HG03342 (cell line): ENCODE measurements at regions not wholly inside any gene's neighbourhood (a gene's known extent, or its start where the extent isn't known, plus 50 kb on each side); places are given as distances from the start of the nearest gene placed in this dataset.
"Not testable (repeated sequence)": the region's sequence is repeated elsewhere in the genome, so short reads cannot be mapped to it uniquely, and the experiment has no call there.

Source experiments
- ATAC-seq: cut with Tn5 transposase; IDR thresholded peaks from one replicate; pipeline ENCODE4 v1.9.1; 2021; ENCODE audit warnings: mild to moderate bottlenecking, moderate library complexity; ENCODE audit not compliant: unreplicated experiment

DNA sequence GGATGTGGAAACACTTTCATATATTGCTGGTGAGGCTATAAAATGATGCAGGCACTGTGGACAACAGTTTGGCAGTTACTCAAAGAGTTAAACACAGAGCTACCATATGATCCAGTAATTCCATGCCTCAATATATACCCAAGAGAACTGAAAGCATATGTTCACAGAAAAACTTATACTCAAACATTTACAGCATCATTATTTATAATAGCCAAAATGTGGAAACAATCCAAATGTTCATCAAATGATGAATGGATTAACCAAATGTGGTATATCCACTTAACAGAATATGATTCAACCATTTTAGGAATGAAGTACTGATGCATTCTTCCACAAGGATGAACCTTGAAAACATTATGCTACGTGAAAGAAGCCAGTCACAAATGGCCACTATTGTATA, 603.8 kb downstream of the IQCM start:
- no peak for ATAC-seq

- no peak for ATAC-seq
Observed at GRCh38 chr4:149203256-149204001, 612.2 kb downstream of the IQCM start.

GRCh38 chr4:149202117-149202516, 613.5 kb downstream of the IQCM start:
- no peak for ATAC-seq

DNA sequence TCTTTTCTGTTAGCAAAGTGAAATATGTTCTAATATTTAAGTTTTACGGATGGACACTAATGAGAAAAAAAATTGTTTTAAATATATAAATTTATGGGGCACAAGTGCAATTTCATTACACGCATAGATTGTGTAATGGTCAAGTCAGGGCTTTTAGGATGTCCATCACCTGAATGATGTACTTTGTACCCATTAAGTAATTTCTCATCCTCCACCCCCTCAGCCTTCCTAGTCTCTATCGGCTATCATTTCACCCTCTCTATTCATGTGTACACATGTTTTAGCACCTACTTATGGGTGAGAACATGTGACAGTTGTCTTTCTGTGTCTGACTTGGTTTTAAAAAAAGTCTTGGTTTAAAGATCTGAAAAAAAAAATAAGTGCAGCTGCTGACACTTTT, 616.0 kb downstream of the IQCM start:
- ATAC-seq = no peak

- ATAC-seq = no peak
Observed at GRCh38 chr4:149194061-149194460, 621.6 kb downstream of the IQCM start.

GRCh38 chr4:149187726-149188125, 627.9 kb downstream of the IQCM start:
- no peak for ATAC-seq

GRCh38 chr4:149183638-149184037, 632.0 kb downstream of the IQCM start:
- ATAC-seq = no peak

- not testable (repeated sequence) for ATAC-seq
Observed at GRCh38 chr4:149181459-149181858, 634.2 kb downstream of the IQCM start.

DNA sequence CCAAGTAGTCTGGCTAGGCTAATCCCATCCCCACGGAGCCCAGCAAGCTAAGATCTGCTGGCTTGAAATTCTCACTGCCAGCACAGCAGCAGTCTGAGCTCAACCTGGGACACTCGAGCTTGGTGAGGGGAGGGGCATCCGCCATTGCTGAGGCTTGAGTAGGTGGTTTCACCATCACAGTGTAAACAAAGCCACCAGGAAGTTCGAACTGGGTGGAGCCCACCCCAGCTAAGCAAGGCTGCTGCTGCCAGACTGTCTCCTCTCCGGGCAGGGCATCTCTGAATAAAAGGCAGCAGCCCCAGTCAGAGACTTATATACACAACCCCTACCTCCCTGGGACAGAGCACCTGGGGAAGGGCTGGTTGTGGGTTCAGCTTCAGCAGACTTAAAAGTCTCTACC, 639.6 kb downstream of the IQCM start:
- no peak for ATAC-seq

DNA sequence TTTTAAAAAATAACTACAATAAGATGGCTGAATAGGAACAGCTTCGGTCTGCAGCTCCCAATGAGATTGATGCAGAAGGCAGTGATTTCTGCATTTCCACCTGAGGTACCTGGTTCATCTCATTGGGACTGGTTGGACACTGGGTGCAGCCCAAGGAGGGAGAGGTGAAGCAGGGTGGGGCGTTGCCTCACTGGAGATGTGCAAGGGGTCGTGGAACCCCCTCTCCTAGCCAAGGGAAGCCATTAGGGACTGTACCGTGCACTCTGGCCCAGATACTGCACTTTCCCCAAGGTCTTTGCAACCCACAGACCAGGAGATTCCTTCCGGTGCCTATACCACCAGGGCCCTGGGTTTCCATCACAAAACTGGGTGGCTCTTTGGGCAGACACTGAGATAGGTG, 640.1 kb downstream of the IQCM start:
- no peak for ATAC-seq

- ATAC-seq = no peak
Observed at GRCh38 chr4:149173241-149174013, 642.2 kb downstream of the IQCM start.

DNA sequence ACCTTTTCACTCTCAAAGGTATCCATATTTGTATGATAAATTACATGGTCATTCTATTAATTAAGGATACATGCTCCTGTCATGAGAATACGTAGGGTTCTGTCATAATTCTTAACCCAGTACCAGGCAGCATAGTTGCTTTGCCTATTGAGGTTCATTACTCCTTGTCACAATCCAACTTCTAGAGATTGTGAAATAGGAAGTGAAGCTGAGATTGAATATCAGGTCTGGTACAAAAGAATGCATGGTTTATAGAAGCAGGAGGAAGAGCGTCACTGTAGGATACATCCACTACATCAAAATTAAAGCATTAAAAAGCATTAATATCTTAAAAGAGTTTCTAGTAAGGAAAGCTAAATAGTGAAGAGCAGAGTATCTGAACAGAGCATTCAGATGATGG, 647.0 kb downstream of the IQCM start:
- no peak for ATAC-seq

DNA sequence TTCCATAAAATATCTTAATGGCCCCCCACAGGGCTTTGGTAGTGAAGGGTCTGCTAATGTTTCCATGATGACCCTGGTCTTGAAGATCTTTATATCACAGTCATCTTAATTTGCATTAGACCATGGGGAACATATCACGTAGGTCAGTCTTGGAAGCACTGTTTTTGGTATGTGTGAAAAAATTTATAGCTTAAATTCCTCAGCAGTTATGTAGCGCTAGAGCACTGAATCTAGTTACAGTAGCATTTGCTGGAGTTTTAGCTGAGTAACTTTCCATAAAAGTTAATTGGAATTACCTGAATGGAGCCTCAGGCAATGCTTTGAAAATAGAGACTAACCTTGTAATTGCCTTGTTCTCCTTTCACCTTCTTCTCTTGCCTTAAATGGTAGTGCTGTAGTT, 648.8 kb downstream of the IQCM start:
- no peak for ATAC-seq

GRCh38 chr4:149166365-149166764, 649.3 kb downstream of the IQCM start:
- ATAC-seq = no peak

- ATAC-seq = no peak
Observed at GRCh38 chr4:149164282-149164681, 651.4 kb downstream of the IQCM start.

DNA sequence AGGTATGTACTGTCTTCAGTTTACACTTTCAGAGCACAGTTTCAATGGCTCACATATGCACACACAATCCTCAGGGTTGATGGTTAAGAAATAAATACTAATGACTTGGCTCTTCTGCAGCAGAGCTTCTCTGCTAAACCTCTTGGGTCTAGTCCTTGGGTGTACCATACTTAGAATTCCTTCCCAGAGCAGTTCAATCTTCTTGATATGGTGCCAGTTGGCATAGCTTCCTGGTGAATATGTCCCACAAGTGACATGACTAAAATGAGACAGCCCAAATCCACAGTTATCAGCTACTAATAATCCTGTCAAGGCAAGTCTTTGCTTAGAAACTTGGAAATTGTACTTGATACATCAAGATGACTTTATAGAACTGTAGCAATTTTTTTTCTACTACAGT, 654.4 kb downstream of the IQCM start:
- no peak for ATAC-seq

- no peak for ATAC-seq
Observed at GRCh38 chr4:149160370-149160769, 655.3 kb downstream of the IQCM start.

DNA sequence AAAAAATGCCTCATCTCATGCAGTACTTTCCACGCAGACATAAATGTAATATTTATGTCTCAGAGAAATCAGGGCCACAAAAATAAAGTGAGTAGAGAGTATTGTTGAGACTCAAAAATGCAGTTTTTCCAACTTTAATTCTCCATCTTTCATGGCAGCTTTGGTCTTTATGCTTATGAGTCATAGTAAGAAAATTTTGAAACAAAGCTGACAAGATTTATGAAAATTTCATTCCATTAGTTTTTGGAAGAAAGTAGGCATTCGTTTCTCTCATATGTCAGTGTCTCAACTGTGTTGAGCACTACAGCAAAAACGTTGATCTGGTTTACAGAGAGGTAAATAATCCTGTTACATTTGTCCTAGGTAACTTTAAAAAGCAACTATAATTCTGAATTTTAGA, 656.8 kb downstream of the IQCM start:
- ATAC-seq = no peak

DNA sequence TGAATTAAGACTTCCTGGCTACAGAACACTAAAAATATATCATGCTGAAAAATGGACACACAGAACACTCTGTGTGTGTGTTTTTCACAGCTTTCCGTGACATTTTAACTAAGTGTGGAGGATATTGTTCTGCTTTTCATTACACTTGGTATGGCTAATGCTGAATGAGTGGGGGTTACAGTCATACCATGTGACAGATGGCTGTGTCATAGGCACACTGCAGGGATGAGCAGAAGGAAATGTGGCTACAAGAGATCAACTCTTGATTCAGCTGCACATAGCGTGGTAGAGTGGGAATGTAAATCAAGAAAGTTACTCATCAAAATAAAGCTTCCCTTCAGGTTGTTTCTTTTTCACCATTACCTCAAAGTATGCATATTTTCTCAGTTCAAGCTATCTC, 669.8 kb downstream of the IQCM start:
- no peak for ATAC-seq

GRCh38 chr4:149144060-149144459, 671.6 kb downstream of the IQCM start:
- no peak for ATAC-seq

GRCh38 chr4:149141391-149141790, 674.3 kb downstream of the IQCM start:
- ATAC-seq = no peak

DNA sequence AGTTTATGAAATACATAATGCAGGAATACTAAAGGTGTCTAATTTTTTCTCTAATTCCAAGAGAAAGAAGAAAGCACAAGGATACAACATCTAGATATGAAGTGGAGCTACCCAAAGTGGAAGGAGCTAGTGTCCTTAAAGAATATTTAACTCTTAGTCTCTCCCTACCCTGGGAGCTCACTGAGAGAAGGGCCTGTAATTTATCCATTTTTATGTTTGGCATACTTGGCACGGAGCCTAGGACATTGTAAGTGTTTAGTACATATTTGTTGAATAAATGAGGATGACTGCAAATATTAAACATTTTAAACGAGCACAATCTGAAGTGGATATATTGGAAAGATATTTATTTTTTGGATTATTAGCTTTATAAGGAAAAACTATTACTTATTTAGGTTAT, 674.8 kb downstream of the IQCM start:
- no peak for ATAC-seq
